Peyer's patch (tissue), 4 donors: ENCODE measurements at regions not wholly inside any gene's neighbourhood (a gene's known extent, or its start where the extent isn't known, plus 50 kb on each side); places are given as distances from the start of the nearest gene placed in this dataset.
A peak's percentile ranks its signal among the peaks of the same experiment; 100 is the strongest.

Experiments used
- DNase-seq, 3 donors: peaks; one replicate each; pipeline ENCODE4 v3.0.0-alpha.2; 2017 to 2019
- H3K27ac ChIP-seq, 4 donors: fragments of 200-600 bp; sonication (generic); one replicate each; pipeline ENCODE4 v1.5.1; 2016 to 2019
- H3K27me3 ChIP-seq, 2 donors: fragments of 200-600 bp; sonication (generic); one replicate each; pipeline ENCODE4 v1.5.1; 2019
- H3K36me3 ChIP-seq, 3 donors: fragments of 200-600 bp; sonication (generic); one replicate each; pipeline ENCODE4 v1.5.1; 2016 to 2019
- H3K4me1 ChIP-seq, 4 donors: fragments of 200-600 bp; sonication (generic); one replicate each; pipeline ENCODE4 v1.5.1; 2016 to 2019
- H3K4me3 ChIP-seq, 4 donors: fragments of 200-600 bp; sonication (generic); 1 replicate in 3 of 4; 2 replicates in 1 of 4; pipeline ENCODE4 v1.5.1; 2016 to 2019; ENCODE audit warnings: mild to moderate bottlenecking in 1 of 4
- H3K9me3 ChIP-seq, 4 donors: fragments of 200-600 bp; sonication (generic); one replicate each; pipeline ENCODE4 v1.5.1; 2016 to 2019; ENCODE audit warnings: mild to moderate bottlenecking in 1 of 4
- CTCF ChIP-seq, 6 experiments: fragments of 450-650 bp in 4 of 6; fragments of 200-600 bp in 2 of 6; sonication (generic) in 1 of 6; IDR thresholded peaks; one replicate each; pipeline ENCODE4 v1.5.1; 2017 to 2019; ENCODE audit warnings: antibody characterized with exemption in 6 of 6, mild to moderate bottlenecking in 3 of 6, moderate library complexity in 1 of 6
- POLR2A ChIP-seq, 2 donors: fragments of 450-650 bp; IDR thresholded peaks; one replicate each; pipeline ENCODE4 v1.5.1; 2017; ENCODE audit warnings: antibody characterized with exemption in 2 of 2, mild to moderate bottlenecking in 2 of 2, moderate library complexity in 2 of 2

- DNase-seq: no peak
Observed at GRCh38 chr6:152858141-152858540, 107.5 kb downstream of the VIP start.

GRCh38 chr6:152859225-152859624 lies 108.6 kb downstream of the VIP start:
- no peak overlapping the region for H3K4me3 ChIP-seq
- no peak for TF ChIP-seq POLR2A (IDR thresholded peaks at IDR 0.05)
- TF ChIP-seq CTCF (IDR thresholded peaks at IDR 0.05): no peak
- H3K9me3 ChIP-seq: no peaks in the 10 kb centered on the region
- DNase-seq: no peak
- no peak overlapping the region for H3K27ac ChIP-seq
- no peaks in the 10 kb centered on the region for H3K27me3 ChIP-seq
- H3K36me3 ChIP-seq: no peaks in the 10 kb centered on the region
- H3K4me1 ChIP-seq: no peaks in the 10 kb centered on the region

More at GRCh38 chr6:152858141-152858540, 107.5 kb downstream of the VIP start:
- Histone ChIP-seq H3K4me1 (no peaks in the 10 kb centered on the region), H3K27me3 (no peaks in the 10 kb centered on the region), H3K27ac (no peak overlapping the region), H3K36me3 (no peaks in the 10 kb centered on the region), H3K4me3 (no peak overlapping the region), H3K9me3 (no peaks in the 10 kb centered on the region)
- no peak for TF ChIP-seq POLR2A (IDR thresholded peaks at IDR 0.05)
- TF ChIP-seq CTCF (IDR thresholded peaks at IDR 0.05): no peak

- peak; percentile 23 to 76 (median 67) for TF ChIP-seq CTCF (IDR thresholded peaks at IDR 0.05)
- TF ChIP-seq POLR2A (IDR thresholded peaks at IDR 0.05): no peak
- H3K27ac ChIP-seq: no peak overlapping the region
- H3K9me3 ChIP-seq: no peaks in the 10 kb centered on the region
- no peaks in the 10 kb centered on the region for H3K4me1 ChIP-seq
- peak in 2 of 3 donors; percentile 54 to 87 for DNase-seq
- H3K27me3 ChIP-seq: no peaks in the 10 kb centered on the region
- no peaks in the 10 kb centered on the region for H3K36me3 ChIP-seq
- H3K4me3 ChIP-seq: no peak overlapping the region
Observed at GRCh38 chr6:152863618-152864326, 113.2 kb downstream of the VIP start.

GRCh38 chr6:152874267-152874666 lies 108.6 kb downstream of the FBXO5 start:
- no peak overlapping the region for H3K4me3 ChIP-seq
- H3K4me1 ChIP-seq: no peaks in the 10 kb centered on the region
- no peaks in the 10 kb centered on the region for H3K36me3 ChIP-seq
- H3K27me3 ChIP-seq: no peaks in the 10 kb centered on the region
- no peaks in the 10 kb centered on the region for H3K9me3 ChIP-seq
- H3K27ac ChIP-seq: no peak overlapping the region
- no peak for DNase-seq
- no peak for TF ChIP-seq POLR2A (IDR thresholded peaks at IDR 0.05)
- no peak for TF ChIP-seq CTCF (IDR thresholded peaks at IDR 0.05)

- peaks cover 0 to 5% (median 0%) of the 10 kb centered on the region in 4 donors for H3K9me3 ChIP-seq
- H3K4me1 ChIP-seq: no peaks in the 10 kb centered on the region
- H3K27ac ChIP-seq: no peak overlapping the region
- H3K4me3 ChIP-seq: no peak overlapping the region
- TF ChIP-seq POLR2A (IDR thresholded peaks at IDR 0.05) (no peak), CTCF (IDR thresholded peaks at IDR 0.05) (no peak)
- no peaks in the 10 kb centered on the region for H3K36me3 ChIP-seq
- DNase-seq: no peak
- H3K27me3 ChIP-seq: no peaks in the 10 kb centered on the region
Observed at GRCh38 chr6:152874846-152875568, 107.8 kb downstream of the FBXO5 start.
